Karpas-422 (cell line): ENCODE measurements at regions not wholly inside any gene's neighbourhood (a gene's known extent, or its start where the extent isn't known, plus 50 kb on each side); places are given as distances from the start of the nearest gene placed in this dataset.

ENCODE experiments used
- DNase-seq: peaks from one replicate; pipeline ENCODE4 v3.0.0-alpha.2; 2015
- H2AFZ ChIP-seq: fragments of 200-600 bp; sonication (generic); 2 replicates; pipeline ENCODE4 v1.6.1; 2014; ENCODE audit warnings: antibody characterized with exemption, low read length, mixed read lengths
- H3K27ac ChIP-seq: fragments of 200-600 bp; sonication (generic); 2 replicates; pipeline ENCODE4 v1.5.1; 2014; ENCODE audit warnings: mild to moderate bottlenecking, low read length, moderate library complexity
- H3K27me3 ChIP-seq: fragments of 200-600 bp; sonication (generic); 2 replicates; pipeline ENCODE4 v1.6.1; 2014; ENCODE audit warnings: low read length, mixed read lengths
- H3K36me3 ChIP-seq: fragments of 200-600 bp; sonication (generic); 2 replicates; pipeline ENCODE4 v1.6.1; 2014; ENCODE audit warnings: low read length, mixed read lengths; ENCODE audit not compliant: insufficient read depth
- H3K4me1 ChIP-seq: fragments of 200-600 bp; sonication (generic); 2 replicates; pipeline ENCODE4 v1.6.1; 2014; ENCODE audit warnings: mild to moderate bottlenecking, low read length, mixed read lengths
- H3K4me2 ChIP-seq: fragments of 200-600 bp; sonication (generic); 2 replicates; pipeline ENCODE4 v1.6.1; 2014; ENCODE audit warnings: low read length, low read depth, mild to moderate bottlenecking; ENCODE audit not compliant: poor library complexity, severe bottlenecking
- H3K4me3 ChIP-seq: fragments of 200-600 bp; sonication (generic); 2 replicates; pipeline ENCODE4 v1.5.1; 2014; ENCODE audit warnings: mild to moderate bottlenecking, antibody characterized with exemption, low read length, mixed read lengths
- H3K79me2 ChIP-seq: fragments of 200-600 bp; sonication (generic); 2 replicates; pipeline ENCODE4 v1.6.1; 2014; ENCODE audit warnings: mild to moderate bottlenecking, low read length, mixed read lengths
- H3K9ac ChIP-seq: fragments of 200-600 bp; sonication (generic); 2 replicates; pipeline ENCODE4 v1.6.0; 2014; ENCODE audit warnings: low read length
- H3K9me2 ChIP-seq: fragments of 200-600 bp; sonication (generic), shearing (Covaris generic); replicated peaks from 2 replicates; pipeline ENCODE4 v1.6.0; 2014; ENCODE audit warnings: mild to moderate bottlenecking, low read length, moderate library complexity; ENCODE audit not compliant: insufficient read depth
- H3K9me3 ChIP-seq: fragments of 300-700, 200-600 bp; sonication (generic); 2 replicates; pipeline ENCODE4 v1.6.1; 2014; ENCODE audit warnings: low read length, mixed read lengths
- H4K20me1 ChIP-seq: fragments of 200-600 bp; sonication (generic); 2 replicates; pipeline ENCODE4 v1.6.1; 2014; ENCODE audit warnings: mild to moderate bottlenecking, antibody characterized with exemption, low read length, low read depth; ENCODE audit not compliant: insufficient read depth

GRCh38 chr21:16283516-16283915, 553.7 kb downstream of the USP25 start:
- no peak for DNase-seq
- Histone ChIP-seq H3K36me3 (no peaks in the 10 kb centered on the region), H2AFZ (no peak overlapping the region), H3K27ac (no peak overlapping the region), H3K9ac (no peak overlapping the region), H4K20me1 (no peaks in the 10 kb centered on the region), H3K4me2 (no peak overlapping the region), H3K79me2 (no peaks in the 10 kb centered on the region), H3K4me3 (no peak overlapping the region), H3K9me3 (no peaks in the 10 kb centered on the region), H3K4me1 (no peaks in the 10 kb centered on the region), H3K27me3 (no peaks in the 10 kb centered on the region), H3K9me2 (no peaks in the 10 kb centered on the region)

DNA sequence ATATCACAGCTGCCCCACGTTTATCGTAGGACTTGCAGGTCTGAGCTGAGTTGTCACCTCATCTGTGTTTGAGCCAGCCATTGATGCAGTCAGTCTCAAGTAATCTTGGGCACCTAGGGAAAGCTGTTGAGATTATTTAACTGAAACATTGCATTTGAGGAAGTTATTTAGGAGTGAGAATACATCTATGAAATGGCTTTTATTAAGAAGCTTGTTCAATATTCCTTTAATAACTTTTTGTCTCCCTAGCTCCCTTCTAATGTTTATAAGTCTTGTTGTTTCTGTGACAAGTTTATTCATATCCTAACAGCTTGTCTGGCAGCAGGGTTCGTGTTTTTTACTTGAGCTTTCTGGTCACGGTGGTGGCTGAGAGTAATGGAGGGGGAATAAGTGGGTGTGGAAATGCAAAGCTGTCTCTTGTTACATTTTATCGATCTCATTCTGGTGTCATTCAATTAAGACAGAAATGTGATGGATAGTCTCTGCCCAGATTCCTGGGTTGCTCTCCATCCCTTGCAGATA, 555.9 kb downstream of the USP25 start:
- Histone ChIP-seq H3K79me2 (no peaks in the 10 kb centered on the region), H2AFZ (no peak overlapping the region), H3K27me3 (no peaks in the 10 kb centered on the region), H3K9ac (no peak overlapping the region), H3K9me2 (no peaks in the 10 kb centered on the region), H3K4me1 (no peaks in the 10 kb centered on the region), H3K27ac (no peak overlapping the region), H3K9me3 (no peaks in the 10 kb centered on the region), H4K20me1 (no peaks in the 10 kb centered on the region), H3K4me3 (no peak overlapping the region), H3K36me3 (no peaks in the 10 kb centered on the region), H3K4me2 (no peak overlapping the region)
- DNase-seq, result no peak

GRCh38 chr21:16287046-16287445, 557.3 kb downstream of the USP25 start:
- no peak overlapping the region for H2AFZ ChIP-seq
- H3K27ac ChIP-seq, result no peak overlapping the region
- DNase-seq, result no peak
- H3K4me1 ChIP-seq, result no peaks in the 10 kb centered on the region
- H3K4me2 ChIP-seq, result no peak overlapping the region
- H4K20me1 ChIP-seq, result no peaks in the 10 kb centered on the region
- H3K36me3 ChIP-seq, result no peaks in the 10 kb centered on the region
- H3K79me2 ChIP-seq, result no peaks in the 10 kb centered on the region
- no peaks in the 10 kb centered on the region for H3K27me3 ChIP-seq
- no peak overlapping the region for H3K4me3 ChIP-seq
- no peak overlapping the region for H3K9ac ChIP-seq
- no peaks in the 10 kb centered on the region for H3K9me3 ChIP-seq
- no peaks in the 10 kb centered on the region for H3K9me2 ChIP-seq

GRCh38 chr21:16291296-16291695, 561.5 kb downstream of the USP25 start:
- H3K9me2 ChIP-seq, result no peaks in the 10 kb centered on the region
- H3K9ac ChIP-seq, result no peak overlapping the region
- H3K4me2 ChIP-seq, result no peak overlapping the region
- no peak overlapping the region for H3K27ac ChIP-seq
- H4K20me1 ChIP-seq, result no peaks in the 10 kb centered on the region
- H3K27me3 ChIP-seq, result no peaks in the 10 kb centered on the region
- H3K79me2 ChIP-seq, result no peaks in the 10 kb centered on the region
- peaks cover 3% of the 10 kb centered on the region; the same call in 1 of the 2 replicates for H3K9me3 ChIP-seq
- no peak overlapping the region for H2AFZ ChIP-seq
- H3K36me3 ChIP-seq, result no peaks in the 10 kb centered on the region
- DNase-seq, result no peak
- H3K4me1 ChIP-seq, result no peaks in the 10 kb centered on the region
- H3K4me3 ChIP-seq, result no peak overlapping the region

- Histone ChIP-seq H3K9me3 (peaks cover 3% of the 10 kb centered on the region; the same call in 1 of the 2 replicates), H3K9ac (no peak overlapping the region), H4K20me1 (no peaks in the 10 kb centered on the region), H3K36me3 (no peaks in the 10 kb centered on the region), H3K27ac (no peak overlapping the region), H3K4me1 (no peaks in the 10 kb centered on the region), H3K4me3 (no peak overlapping the region), H3K27me3 (no peaks in the 10 kb centered on the region), H2AFZ (no peak overlapping the region), H3K79me2 (no peaks in the 10 kb centered on the region), H3K4me2 (no peak overlapping the region), H3K9me2 (no peaks in the 10 kb centered on the region)
- no peak for DNase-seq
Observed at GRCh38 chr21:16294128-16294527, 564.3 kb downstream of the USP25 start.

DNA sequence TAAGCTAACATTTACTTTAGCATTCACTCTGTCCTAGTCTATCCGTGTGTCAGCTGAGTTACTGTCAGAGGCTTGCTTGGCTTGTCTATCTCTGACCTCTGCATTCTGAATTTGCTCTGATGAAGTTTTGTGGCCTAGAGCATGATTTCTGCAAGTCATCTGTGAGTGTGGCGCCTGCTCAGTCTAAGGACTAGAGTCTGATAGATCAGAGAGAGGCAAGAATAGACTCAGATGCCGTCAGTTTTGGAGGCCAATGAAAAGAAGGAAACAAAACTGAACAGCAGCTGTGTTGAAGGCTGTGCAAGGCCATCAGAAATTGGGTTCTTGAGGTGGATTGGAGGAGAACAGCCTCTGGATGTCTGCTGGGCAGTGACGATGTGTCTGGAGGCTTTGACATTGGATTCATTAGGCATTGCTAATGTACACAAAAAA, 573.1 kb downstream of the USP25 start:
- no peak overlapping the region for H3K9ac ChIP-seq
- no peaks in the 10 kb centered on the region for H3K79me2 ChIP-seq
- no peaks in the 10 kb centered on the region for H3K9me3 ChIP-seq
- H3K27ac ChIP-seq, result no peak overlapping the region
- H4K20me1 ChIP-seq, result no peaks in the 10 kb centered on the region
- H3K36me3 ChIP-seq, result no peaks in the 10 kb centered on the region
- no peaks in the 10 kb centered on the region for H3K4me1 ChIP-seq
- H3K4me3 ChIP-seq, result no peak overlapping the region
- no peaks in the 10 kb centered on the region for H3K9me2 ChIP-seq
- no peak overlapping the region for H3K4me2 ChIP-seq
- no peak for DNase-seq
- H2AFZ ChIP-seq, result no peak overlapping the region
- H3K27me3 ChIP-seq, result no peaks in the 10 kb centered on the region

DNA sequence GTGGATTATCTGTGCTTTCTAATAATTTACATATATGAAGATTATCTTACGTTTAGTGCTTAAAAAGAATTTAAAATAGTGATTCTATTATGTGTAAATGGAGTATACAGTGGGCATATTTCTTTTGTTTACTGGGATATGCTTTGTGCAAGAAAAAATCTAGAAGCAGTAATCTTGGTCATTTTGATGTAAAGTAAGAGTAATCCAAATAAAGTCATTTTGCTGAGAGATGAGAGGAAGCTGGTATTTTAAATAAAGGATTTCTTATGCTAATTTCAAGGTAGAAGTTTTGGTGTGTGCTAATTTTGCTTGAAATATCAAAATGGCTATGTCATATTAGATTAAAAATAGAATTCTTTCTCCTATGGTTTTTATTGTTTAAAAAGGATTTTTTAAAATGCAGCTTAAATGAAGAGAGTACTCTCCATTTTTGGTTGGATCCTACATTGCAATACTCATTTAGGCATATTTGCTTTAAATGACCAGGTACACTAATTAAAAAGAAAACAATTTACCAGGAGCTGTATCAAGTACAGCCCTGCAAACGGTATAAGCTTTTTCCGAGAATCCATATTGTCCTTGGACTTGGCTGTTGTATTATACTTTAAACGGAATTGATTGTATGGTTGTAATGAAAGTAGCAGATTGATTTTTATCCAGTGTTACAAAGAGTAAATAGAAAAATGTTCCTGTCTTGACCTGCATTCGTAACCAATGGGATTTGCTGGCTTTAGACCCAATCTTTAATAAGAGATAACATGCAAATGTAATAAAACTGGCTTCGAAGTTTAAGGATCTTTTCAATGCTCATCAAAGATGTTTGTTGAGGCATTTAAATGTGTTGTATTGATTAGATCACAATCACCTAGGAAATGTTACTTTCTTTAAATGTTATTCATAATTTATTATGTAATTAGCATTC, 574.7 kb downstream of the USP25 start:
- no peak for DNase-seq
- Histone ChIP-seq H3K4me3 (no peak overlapping the region), H3K4me1 (no peaks in the 10 kb centered on the region), H3K9me3 (no peaks in the 10 kb centered on the region), H2AFZ (no peak overlapping the region), H3K36me3 (no peaks in the 10 kb centered on the region), H3K27ac (no peak overlapping the region), H3K9me2 (no peaks in the 10 kb centered on the region), H3K27me3 (no peaks in the 10 kb centered on the region), H3K9ac (no peak overlapping the region), H4K20me1 (no peaks in the 10 kb centered on the region), H3K79me2 (no peaks in the 10 kb centered on the region), H3K4me2 (no peak overlapping the region)

GRCh38 chr21:16305686-16306085, 575.9 kb downstream of the USP25 start:
- no peak for DNase-seq
- Histone ChIP-seq H3K79me2 (no peaks in the 10 kb centered on the region), H3K4me2 (no peak overlapping the region), H3K9ac (no peak overlapping the region), H3K4me1 (no peaks in the 10 kb centered on the region), H3K9me3 (no peaks in the 10 kb centered on the region), H3K9me2 (no peaks in the 10 kb centered on the region), H3K36me3 (no peaks in the 10 kb centered on the region), H3K27ac (no peak overlapping the region), H3K27me3 (no peaks in the 10 kb centered on the region), H3K4me3 (no peak overlapping the region), H2AFZ (no peak overlapping the region), H4K20me1 (no peaks in the 10 kb centered on the region)
